HG02588 (cell line): ENCODE measurements at regions not wholly inside any gene's neighbourhood (a gene's known extent, or its start where the extent isn't known, plus 50 kb on each side); places are given as distances from the start of the nearest gene placed in this dataset.

Experiments used
- ATAC-seq: cut with Tn5 transposase; IDR thresholded peaks from one replicate; pipeline ENCODE4 v1.9.1; 2021; ENCODE audit warnings: mild to moderate bottlenecking, moderate library complexity; ENCODE audit not compliant: unreplicated experiment

DNA sequence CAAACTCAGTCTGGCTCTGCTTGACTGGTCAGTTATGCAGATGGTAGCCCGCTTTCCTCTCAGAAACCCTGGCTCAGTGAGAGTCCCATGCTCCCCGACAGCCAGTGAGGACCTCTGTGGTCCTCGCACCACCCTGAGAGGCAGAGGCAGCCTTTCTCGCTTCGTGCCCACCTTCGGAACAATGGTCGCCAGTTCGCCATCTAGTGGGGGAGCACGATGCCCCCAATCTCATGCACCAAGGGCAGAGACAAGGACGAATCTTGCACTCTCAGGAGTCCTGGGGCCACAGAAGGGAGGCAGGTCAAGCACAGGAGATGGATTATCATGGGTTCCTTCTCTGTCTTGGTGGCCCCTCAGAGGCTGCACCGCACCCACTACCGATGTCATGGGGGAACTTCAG lies 75.2 kb downstream of the RHCG start:
- no peak for ATAC-seq

DNA sequence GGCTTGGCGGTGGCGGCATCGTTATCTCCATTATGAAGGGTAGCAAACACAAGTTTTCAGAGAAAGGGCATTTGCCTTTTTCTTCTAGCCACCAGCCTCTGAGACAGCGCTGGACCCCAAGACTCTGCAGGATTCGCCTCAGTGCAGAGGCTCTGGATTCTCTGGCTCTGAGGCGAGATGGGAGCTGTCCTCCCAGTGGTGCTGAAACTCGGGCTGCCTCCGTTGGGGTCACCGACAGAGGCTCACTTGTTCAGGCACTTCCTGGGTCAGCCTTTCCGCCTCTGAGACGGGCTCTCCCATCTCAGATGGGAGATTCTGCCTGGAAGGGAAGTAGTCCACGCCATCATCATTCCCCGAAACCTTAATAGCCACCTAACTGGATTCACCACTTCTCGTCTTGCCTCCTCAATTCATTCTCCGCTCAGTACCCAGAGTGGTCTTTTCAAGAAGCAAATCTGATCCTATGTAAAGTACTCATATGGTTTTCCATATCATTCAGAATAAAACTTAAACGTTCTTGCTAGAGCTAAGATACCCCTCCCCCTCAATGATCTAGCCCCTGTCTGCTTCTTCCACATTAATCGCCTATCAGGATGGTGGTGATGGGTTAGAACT lies 76.9 kb downstream of the RHCG start:
- no peak for ATAC-seq

DNA sequence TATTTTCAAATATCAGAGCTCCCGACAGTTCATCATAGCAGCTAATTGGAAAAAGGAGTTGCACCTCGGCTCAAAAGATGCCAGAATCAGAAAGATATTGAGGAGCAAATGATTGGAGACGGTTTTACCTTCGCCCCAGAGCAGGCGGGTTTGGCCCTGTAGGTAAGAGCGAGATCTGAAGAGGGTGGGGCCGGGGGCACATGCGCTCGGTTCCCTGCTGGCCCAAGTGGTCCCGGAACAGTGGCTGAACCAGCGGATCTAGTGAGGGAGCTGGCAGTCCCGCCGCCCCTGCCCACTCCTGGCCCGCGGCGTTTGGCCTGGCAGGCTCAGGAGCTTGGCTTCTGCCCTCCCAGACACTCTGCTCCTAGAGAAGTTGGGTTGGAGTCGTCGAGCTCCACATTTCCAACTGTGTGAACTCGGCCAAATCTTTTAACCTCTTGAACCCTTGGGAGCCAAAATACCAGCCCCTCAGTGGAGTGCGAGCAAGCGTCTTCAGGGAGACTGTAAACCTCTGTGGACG lies 79.1 kb downstream of the RHCG start:
- no peak for ATAC-seq

DNA sequence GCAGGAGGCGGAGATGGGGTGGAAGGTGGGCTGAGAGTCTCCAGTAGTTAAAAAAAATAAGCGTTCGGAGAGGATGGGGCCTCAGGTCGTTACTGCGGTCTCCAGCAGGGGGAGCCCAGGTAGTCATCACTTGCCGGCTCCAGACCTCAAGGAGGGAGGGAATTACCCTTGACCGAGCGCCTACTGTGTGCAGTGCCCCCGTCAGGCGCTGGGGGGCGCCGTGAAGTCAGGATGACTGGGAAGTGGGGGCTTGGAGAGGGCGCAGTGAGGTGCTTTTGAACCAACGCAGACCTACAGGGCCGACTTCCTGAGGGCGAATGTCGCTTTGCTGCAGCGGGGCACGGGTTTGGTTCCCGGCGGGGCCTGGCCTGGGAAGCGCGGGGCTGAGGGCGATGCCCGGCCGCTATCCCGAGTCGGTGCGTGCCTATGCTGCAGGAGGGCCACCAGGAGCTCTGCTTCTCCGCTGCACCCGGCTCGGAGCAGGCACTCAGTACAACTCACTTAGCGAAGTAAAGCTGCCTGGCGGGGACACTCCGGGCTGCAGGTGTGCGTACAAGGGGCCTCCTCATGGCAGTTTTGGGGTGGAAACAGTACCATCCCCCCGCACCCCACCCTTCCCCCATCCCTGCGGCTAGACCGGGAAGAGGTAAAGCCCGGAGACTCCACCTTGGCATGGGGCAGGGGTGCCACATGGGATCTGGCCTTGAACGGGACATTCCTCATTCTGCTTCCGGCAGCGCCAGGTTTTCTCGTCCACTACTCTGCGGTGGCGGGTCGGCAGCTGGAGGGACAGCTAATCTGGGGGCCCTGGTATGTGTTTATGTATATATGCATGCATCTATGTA lies 79.8 kb downstream of the RHCG start:
- ATAC-seq: peak; percentile 81

DNA sequence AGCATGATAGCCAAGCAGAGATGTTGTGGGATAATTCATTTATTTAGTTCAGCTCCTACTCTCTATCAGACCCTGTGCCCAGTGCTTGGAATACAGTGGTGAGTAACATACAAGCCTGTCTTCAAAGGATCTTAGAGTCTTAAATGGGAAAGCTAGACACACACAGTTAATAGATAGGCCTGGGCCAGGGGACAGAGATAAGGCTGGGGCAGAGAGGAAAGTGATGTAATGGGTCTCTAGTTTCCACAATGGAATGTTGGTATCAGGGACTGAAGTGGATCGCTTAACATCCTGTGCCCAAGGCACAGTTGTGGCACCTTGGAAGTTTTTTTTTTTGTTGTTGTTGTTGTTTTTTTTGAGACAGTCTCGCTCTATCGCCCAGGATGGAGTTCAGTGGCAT lies 79.9 kb upstream of the POLG start:
- ATAC-seq: no peak

DNA sequence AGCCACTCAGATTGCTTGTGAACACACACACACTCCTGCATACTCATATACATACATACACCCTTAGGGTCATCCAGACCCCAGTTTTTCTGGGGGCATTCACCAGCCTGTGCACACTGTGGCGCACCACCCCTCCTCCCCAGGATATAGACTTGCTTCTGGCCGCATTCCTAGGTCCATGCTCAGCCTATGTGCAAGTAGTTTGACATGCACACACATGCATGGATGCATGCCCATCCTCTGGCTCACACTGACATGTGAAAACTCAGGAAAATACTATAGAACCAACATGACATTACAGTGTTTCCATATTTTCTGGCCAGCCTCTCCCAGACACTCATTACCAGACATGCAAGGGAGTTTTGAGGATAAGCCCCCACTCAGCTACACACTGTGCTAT lies 79.3 kb upstream of the POLG start:
- no peak for ATAC-seq

DNA sequence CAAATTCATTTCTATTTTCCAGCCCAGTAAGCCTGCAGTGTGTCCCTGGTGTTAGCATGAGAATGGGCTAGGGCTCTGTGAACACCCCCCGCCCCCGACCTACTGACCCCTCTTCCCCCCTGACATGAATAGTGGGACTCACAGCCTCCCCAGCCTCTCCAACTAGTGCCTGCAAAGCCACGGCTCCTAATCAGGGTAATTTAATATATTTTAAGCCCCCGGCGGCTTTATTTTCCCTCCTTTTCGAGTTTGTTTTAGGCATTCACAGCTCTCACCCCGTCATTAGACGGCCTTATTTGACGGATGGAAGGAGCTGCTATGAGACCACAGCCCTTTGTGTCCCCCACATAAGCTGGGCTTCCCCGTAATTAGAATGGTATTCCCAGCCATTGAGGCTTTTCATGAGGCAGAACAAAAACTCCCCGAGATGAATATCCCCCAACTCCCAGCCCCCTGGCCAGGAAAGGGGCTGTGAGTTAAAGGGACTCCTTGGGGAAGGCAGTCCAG lies 78.3 kb upstream of the POLG start:
- no peak for ATAC-seq

DNA sequence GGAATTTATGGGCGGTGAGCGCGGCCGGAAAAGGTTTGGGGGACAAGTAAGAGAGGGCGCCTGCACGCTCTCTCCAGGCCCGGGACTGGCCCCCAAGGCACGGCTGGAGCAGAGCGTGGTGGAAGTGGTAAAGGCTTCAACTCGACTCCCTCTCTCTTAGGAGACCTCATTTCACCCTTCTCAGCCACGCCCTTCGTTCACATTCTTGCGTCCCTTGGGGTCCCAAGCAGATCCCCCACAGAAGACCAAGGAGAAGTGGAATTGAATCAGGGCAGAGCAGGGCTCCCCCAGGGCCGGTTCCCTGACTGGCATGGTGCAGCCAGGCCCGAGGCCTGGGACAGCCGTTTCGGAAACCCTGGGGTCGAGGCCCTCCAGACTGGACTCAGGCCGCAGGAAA lies 75.4 kb upstream of the POLG start:
- no peak for ATAC-seq

DNA sequence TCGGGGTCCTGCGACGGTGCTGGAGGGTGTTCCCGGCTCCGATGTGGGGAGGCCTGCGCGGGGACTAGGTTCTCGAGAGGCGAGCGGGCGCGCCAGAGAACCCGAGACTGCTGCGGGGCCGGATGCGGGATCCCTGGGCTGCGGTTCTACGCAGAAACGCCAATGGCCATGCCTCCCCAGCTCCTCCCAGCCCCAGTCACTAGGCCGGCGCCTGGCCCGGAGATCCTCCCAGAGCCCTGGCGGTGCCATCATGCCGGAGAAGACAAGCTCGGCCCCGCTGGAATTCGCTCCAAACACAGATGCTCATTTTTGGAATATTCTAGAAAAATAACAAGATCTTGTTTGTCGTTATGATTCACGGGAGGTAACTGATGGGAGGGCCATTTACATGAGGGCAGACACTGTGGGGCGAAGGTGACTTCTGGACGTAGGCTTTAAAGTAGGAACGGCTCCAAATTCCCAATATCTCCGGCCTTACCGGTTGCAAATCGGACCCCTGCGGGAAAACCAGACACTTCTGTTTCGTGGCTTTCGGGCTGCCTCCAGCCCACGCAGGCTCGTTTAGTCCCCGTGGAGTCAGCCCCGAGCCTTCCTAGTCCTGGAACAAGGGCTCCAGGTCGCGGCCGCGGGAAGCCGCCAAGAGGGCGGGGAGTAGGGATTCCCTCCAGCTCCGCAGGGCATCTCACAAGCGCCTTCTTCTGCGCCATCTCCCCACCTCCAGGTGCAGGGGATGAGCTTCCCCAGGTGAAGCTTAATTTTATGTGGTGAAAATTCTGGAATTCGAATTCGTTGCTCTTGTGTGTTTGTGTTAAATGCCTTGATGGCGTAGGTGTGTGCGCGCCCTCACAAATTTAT lies 74.8 kb upstream of the POLG start:
- ATAC-seq: no peak

DNA sequence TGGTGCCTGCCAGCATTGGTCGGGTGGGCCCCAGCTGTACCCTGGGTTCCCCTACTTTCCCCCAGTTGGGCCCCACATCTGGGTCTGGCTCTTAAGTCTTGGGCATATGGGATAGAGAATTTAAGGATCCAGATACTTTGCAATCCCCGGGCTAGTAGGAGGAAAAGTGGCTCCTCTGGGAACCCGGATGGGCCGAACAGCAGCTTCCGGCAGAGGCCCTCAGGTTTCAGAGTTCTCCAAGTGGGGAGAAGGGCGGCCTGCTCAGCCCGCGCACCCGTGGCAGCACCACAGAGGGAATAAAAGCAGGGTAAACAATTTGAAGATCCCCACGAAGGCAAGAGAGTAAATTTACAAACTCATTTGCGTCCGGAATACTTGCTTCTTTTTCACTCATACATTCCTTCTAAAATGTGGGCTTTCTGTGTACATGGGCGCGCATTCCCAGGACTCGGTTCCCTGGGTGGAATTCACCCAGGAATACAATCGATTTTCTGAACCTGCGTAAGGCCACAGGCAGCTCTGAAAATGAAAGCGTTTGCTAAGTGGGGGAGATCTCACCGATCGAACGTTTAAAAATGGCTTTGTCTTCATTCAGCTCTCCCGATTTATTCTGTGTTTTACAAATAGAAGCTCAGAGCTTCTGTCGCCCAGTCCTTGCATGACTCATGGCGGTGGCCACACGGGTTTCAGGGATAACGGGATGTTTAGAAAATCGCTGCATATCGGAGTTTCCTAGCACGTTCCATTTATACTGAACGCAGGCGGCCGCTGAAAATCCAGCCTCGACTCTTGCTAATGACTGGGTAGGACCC lies 74.0 kb upstream of the POLG start:
- no peak for ATAC-seq

DNA sequence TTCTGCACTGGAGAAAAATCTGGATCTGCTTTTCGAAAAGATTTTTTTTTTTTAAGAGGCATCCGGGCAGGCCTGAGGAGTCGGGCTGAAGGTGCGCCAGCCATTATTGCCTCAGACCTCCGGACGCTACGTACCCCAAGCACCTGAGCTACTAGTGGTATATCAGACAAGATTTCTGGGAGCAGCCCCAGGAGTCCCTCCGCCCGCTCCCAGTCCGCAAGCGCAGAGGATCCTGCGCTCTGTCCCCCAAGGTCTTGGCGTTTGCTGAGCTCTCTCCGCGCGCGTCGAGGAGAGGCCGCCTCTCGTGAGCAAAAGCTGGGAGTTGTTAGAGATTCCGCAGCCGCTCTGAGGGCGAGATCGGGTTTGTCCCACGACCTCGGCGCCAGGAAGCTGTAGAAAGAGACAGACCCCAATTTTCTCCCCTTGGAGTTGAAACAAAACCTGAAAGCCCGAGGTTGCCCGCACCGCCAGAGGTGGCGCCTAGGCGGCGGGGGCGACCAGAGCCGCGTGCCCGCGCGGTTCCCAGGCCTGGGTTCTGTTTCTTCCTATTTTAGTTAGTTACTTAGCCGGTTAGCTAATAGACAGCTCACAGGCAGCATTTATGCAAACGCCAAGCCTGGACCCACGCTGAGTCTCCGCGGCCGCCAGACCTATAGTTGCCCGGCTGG lies 72.5 kb upstream of the POLG start:
- no peak for ATAC-seq

DNA sequence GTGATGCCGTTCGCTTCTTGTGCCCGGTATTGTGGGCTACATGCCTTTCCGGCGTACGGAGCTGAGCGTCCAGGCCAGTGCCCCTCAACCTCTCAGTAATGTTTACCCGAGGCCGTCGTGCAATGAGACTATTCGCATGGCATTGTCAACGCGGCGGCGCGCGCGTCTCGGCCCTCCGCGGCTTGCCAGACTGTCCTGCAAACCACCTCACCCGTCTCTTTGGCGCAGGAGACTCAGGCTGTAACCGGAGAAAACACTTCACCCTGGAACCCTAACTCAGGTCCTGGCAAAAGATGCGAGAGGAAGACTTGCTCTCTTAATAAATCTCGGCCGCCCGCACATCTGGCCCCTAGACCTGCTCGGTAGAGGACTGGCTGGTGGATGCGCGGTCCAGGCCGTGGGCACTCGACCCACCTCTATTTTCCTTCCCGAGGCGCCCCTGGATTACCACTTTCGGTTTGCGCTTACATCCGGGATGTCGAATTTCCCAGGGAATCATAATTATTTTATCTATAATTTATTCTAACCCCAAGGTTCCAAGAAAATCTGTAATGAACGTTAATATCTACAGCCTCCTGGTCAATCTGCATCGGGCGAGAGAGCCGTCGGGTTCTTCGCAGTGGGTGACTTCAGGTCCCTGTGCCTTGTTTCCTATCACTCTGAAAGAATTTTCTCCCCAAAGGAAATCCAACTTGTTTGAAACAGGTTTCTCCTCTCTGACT lies 71.8 kb upstream of the POLG start:
- ATAC-seq: no peak

DNA sequence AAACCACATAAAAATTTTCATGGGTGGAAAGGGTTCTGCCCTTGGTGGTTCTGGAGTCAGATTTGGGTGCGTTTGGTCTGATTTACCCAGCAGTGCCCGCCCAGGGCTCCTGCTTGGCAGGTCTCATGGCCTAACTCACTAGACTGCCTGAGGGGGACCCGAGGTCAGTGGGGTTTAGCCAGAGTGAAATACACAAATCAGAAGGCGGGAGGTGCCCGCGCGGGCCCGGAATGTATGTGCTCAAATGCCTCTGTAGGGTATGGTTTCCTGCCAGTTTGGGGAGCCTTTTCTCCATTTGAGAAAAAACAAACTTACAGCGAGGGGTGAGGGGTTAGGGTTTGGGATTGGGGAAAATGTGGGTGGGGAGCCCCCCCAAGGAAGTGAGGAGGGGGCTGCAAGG lies 70.9 kb upstream of the POLG start:
- no peak for ATAC-seq

DNA sequence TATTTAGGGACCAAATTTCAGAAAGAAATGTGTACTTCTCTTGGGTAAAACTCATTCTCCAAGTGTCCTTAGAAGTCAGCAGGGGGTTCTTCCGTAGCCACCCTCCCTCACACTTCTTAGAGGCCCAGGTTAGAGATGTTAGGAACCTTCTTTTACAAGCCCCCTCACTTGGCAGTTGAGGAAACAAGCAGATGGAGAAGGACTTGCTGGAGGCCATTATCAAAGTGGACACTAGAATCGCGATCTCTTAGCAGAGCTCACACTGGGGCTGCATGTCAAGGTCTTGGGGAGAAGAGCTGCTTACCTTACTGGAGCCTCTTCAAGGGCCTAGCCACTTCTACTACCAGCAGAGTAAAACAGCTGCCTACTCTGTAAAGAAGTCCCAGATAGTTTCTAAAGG lies 69.4 kb upstream of the POLG start:
- no peak for ATAC-seq

DNA sequence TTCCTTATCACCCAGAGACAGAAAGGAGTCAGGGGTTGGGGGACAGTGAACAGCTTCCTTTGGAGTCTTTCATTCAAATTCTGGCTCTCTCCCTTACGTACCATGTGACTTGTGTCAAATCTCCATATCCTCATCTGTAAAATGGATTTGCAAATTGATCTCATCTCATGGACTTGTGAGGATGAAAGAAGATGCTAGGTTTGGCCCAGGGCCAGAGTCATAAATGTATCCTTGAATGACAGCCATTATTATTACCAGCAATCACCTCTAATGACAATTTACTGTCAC lies 67.8 kb upstream of the POLG start:
- ATAC-seq: no peak

DNA sequence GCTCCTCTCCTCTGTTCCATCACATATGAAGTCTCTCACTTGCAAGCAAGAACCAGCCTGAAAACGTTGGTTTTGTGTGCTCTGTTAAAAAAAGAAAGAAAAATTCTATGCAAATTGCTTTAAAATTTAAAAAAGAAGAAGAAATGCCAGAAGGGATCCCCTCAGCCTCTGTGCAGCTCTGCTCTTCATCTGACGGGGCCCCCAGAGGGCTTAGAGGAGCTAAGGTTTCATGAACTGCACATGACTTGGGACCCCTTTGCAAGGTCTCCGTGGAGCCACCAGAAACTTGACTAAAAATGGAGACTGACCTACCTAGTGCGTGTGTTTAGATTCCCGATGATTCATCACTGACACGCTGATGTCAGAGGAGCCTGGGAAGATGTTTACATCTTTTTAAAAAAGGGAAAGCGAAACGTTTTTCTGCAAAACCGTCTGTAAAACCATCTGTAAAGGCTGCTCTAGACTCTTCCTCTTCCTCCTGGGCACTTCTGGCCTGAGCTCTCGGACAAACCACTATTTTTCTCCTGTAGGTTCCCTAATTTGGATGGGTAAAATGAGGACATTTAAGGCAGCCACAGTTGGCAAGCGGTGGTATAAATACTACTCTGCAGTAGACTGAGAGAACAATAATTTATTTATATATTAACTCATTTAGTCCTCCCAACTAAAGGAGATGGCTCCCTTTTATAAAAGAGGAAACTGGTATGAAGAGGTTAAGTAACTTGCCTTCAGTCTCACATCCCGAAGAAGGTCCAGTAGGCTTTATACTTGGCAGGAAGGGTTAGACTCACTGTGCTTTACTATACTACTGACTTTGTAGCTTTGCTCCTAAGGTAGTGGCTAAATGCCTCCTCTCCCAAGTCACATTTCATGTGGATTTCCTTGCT lies 67.2 kb upstream of the POLG start:
- ATAC-seq: no peak

DNA sequence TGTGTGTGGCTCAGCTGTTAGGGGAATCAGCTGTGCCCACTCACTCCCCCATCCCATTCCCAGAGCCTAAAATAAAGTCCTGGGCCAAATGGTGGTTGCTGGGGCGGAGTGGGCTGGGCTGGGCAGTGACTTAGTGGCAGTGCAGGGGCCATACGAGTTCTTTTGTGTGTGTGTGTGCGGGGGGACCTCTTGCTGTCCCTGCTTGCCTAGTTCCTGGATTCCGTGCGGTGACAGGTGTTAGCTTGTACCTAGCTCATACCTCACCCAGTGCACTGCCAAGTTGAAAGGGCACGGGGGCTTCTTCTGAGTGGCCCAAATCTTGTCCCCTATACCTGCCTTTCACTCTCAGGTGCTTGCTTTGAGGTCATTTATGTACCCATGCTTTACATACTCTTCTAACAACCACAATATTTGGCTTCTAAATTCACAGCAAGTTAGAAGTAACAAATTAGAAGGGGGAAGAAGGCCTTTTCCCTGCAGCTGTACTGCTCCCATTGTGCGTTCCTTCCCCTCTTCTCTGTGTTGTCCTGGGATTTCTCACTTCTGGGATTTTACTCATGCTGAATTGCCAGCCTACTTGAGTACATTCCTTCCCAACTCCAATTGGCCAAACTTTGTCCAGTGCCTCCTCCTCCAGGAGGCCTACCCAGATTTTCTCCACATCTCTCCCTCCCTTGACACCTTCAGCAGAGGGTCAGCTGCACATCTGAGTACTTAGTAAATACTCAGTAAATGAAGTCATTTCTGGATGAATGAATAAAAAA lies 66.3 kb upstream of the POLG start:
- no peak for ATAC-seq
